Peyer's patch (tissue), 4 donors: ENCODE measurements at regions not wholly inside any gene's neighbourhood (a gene's known extent, or its start where the extent isn't known, plus 50 kb on each side); places are given as distances from the start of the nearest gene placed in this dataset.
"Not testable (repeated sequence)": the region's sequence is repeated elsewhere in the genome, so short reads cannot be mapped to it uniquely, and the experiment has no call there.

ENCODE experiments used
- DNase-seq, 3 donors: peaks; one replicate each; pipeline ENCODE4 v3.0.0-alpha.2; 2017 to 2019
- H3K27ac ChIP-seq, 4 donors: fragments of 200-600 bp; sonication (generic); one replicate each; pipeline ENCODE4 v1.5.1; 2016 to 2019
- H3K27me3 ChIP-seq, 2 donors: fragments of 200-600 bp; sonication (generic); one replicate each; pipeline ENCODE4 v1.5.1; 2019
- H3K36me3 ChIP-seq, 3 donors: fragments of 200-600 bp; sonication (generic); one replicate each; pipeline ENCODE4 v1.5.1; 2016 to 2019
- H3K4me1 ChIP-seq, 4 donors: fragments of 200-600 bp; sonication (generic); one replicate each; pipeline ENCODE4 v1.5.1; 2016 to 2019
- H3K4me3 ChIP-seq, 4 donors: fragments of 200-600 bp; sonication (generic); 1 replicate in 3 of 4; 2 replicates in 1 of 4; pipeline ENCODE4 v1.5.1; 2016 to 2019; ENCODE audit warnings: mild to moderate bottlenecking in 1 of 4
- H3K9me3 ChIP-seq, 4 donors: fragments of 200-600 bp; sonication (generic); one replicate each; pipeline ENCODE4 v1.5.1; 2016 to 2019; ENCODE audit warnings: mild to moderate bottlenecking in 1 of 4
- POLR2A ChIP-seq, 2 donors: fragments of 450-650 bp; IDR thresholded peaks; one replicate each; pipeline ENCODE4 v1.5.1; 2017; ENCODE audit warnings: antibody characterized with exemption in 2 of 2, mild to moderate bottlenecking in 2 of 2, moderate library complexity in 2 of 2
- TF ChIP-seq, protein P1 (sequence below), 6 experiments: fragments of 450-650 bp in 4 of 6; fragments of 200-600 bp in 2 of 6; sonication (generic) in 1 of 6; IDR thresholded peaks; one replicate each; pipeline ENCODE4 v1.5.1; 2017 to 2019; ENCODE audit warnings: antibody characterized with exemption in 6 of 6, mild to moderate bottlenecking in 3 of 6, moderate library complexity in 1 of 6

DNA sequence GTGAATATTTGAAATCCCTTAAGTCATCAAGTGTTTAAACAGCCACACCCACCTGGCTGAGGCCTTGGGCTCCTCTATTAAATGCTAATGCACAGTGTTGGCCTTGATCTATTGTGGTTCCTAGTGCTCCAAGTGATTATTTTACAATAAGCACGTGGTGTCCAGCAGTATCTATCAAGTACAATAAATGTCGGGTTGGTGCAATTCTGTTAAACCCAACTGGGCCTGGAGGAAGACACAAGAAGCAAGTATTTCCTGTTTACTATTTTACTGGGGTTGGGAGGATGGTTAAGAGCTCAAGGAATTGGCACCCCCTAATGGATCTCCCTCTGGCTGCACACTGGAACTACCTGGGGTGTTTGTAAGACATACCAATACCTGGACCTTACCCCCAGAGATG is 72.1 kb upstream of the HNF1B start:
- Histone ChIP-seq H3K4me1 (peaks cover 0 to 14% (median 0%) of the 10 kb centered on the region in 4 donors), H3K9me3 (no peaks in the 10 kb centered on the region), H3K36me3 (no peaks in the 10 kb centered on the region), H3K4me3 (no peak overlapping the region), H3K27me3 (no peaks in the 10 kb centered on the region), H3K27ac (no peak overlapping the region)
- no peak for DNase-seq
- TF ChIP-seq POLR2A (IDR thresholded peaks at IDR 0.05) = no peak
- TF ChIP-seq, protein P1, sequence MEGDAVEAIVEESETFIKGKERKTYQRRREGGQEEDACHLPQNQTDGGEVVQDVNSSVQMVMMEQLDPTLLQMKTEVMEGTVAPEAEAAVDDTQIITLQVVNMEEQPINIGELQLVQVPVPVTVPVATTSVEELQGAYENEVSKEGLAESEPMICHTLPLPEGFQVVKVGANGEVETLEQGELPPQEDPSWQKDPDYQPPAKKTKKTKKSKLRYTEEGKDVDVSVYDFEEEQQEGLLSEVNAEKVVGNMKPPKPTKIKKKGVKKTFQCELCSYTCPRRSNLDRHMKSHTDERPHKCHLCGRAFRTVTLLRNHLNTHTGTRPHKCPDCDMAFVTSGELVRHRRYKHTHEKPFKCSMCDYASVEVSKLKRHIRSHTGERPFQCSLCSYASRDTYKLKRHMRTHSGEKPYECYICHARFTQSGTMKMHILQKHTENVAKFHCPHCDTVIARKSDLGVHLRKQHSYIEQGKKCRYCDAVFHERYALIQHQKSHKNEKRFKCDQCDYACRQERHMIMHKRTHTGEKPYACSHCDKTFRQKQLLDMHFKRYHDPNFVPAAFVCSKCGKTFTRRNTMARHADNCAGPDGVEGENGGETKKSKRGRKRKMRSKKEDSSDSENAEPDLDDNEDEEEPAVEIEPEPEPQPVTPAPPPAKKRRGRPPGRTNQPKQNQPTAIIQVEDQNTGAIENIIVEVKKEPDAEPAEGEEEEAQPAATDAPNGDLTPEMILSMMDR (IDR thresholded peaks at IDR 0.05) = peak in 1 of 6 experiments; percentile 22

DNA sequence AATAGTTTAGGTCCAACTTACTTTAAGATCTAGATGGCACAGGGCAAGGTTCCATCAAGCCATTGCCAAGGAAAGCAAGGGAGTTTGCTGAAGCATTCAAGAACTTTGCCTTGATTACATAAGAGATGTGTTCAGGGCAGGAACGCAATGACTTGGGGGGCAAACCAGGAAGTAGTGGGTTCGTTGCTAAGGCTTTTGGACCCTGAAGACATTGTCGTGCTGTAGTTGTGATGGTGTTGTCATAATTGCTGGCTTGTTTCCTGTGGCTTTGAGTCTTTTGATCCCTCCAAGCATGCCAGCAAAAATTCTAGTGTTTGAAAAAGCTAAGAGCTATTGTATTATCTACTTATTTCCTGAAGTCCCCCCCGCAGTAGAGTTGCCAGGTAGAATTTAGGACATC is 70.7 kb upstream of the HNF1B start:
- TF ChIP-seq POLR2A (IDR thresholded peaks at IDR 0.05) = no peak
- TF ChIP-seq, protein P1 (IDR thresholded peaks at IDR 0.05) = no peak
- Histone ChIP-seq H3K4me1 (peaks cover 0 to 14% (median 0%) of the 10 kb centered on the region in 4 donors), H3K27me3 (no peaks in the 10 kb centered on the region), H3K27ac (no peak overlapping the region), H3K4me3 (no peak overlapping the region), H3K9me3 (no peaks in the 10 kb centered on the region), H3K36me3 (no peaks in the 10 kb centered on the region)
- DNase-seq = no peak

DNA sequence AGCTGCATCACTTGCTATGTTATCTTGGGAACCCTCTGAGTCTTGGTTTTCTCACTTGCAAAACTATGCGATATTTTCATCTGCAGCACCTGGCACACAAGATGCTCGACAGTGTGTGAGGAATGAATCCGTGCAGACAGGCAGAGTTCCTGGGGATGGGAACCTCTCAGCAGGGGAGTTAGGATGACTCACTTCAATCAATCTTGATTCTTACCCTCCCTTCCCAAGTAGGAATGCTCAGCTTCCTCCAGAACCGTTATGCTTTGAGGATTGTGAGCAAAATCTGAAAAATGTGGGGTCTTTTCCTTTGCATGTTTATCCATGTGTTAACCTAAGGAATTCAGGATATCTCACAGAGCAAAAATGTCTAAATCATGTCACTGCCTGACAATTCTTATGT is 68.9 kb upstream of the HNF1B start:
- Histone ChIP-seq H3K27ac (no peak overlapping the region), H3K4me1 (peaks cover 0 to 14% (median 0%) of the 10 kb centered on the region in 4 donors), H3K4me3 (no peak overlapping the region), H3K36me3 (no peaks in the 10 kb centered on the region), H3K9me3 (no peaks in the 10 kb centered on the region), H3K27me3 (no peaks in the 10 kb centered on the region)
- DNase-seq = no peak
- TF ChIP-seq, protein P1 (IDR thresholded peaks at IDR 0.05) = no peak
- TF ChIP-seq POLR2A (IDR thresholded peaks at IDR 0.05) = no peak

DNA sequence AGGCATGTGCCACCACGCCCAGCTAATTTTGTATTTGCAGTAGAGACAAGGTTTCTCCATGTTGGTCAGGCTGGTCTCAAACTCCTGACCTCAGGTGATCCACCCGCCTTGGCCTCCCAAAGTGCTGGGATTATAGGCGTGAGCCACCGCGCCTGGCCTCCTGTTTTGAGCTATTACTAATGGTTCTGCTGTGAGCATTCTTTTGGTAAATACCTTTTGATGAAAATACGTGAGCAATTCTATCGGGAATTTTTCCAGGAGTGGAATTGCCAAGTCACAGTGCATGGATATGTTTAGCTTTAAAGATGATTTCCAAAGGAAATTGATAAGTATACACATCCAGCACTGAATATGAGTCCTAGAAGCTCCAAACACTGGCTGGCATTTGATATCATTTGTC is 64.0 kb upstream of the HNF1B start:
- H3K4me3 ChIP-seq, H3K9me3 ChIP-seq, H3K27me3 ChIP-seq, DNase-seq, H3K36me3 ChIP-seq, H3K27ac ChIP-seq, H3K4me1 ChIP-seq: not testable (repeated sequence)

DNA sequence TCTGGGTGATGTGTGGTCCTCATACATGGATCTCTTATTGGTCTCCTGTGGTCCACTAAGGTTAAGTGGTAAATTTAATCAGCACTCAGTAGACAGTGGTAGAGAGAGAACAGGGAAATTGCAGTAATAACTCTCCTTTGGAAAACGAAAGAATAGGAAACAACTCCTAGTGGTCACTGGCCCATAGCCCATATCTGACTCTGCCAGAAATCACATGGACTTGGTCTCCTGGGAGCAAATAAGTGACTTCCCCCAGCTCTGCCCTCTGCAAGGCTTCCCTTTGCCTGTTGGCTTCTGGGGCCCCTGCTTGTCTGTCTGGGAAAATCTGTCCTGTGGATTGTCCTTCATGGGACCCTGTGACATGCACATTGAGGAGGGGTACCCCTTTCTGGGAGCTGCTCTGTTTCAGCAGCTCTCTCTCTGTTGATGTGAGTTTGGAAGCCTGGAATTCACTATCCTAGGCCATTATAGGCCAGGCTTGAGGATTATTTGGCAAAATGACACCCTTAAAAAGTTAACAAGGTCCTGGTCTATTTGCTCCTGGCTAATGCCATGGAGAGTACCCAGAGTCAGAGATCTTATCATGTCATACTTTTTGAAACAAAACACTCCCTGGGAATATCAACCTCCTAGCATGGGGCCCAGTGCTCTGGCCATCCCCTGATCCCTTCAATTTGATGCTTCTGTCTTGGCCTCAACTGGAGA is 58.0 kb upstream of the HNF1B start:
- Histone ChIP-seq H3K9me3 (no peaks in the 10 kb centered on the region), H3K27ac (no peak overlapping the region), H3K4me3 (no peak overlapping the region), H3K36me3 (no peaks in the 10 kb centered on the region), H3K27me3 (no peaks in the 10 kb centered on the region), H3K4me1 (no peaks in the 10 kb centered on the region)
- no peak for TF ChIP-seq POLR2A (IDR thresholded peaks at IDR 0.05)
- TF ChIP-seq, protein P1 (IDR thresholded peaks at IDR 0.05) = no peak
- DNase-seq = no peak

DNA sequence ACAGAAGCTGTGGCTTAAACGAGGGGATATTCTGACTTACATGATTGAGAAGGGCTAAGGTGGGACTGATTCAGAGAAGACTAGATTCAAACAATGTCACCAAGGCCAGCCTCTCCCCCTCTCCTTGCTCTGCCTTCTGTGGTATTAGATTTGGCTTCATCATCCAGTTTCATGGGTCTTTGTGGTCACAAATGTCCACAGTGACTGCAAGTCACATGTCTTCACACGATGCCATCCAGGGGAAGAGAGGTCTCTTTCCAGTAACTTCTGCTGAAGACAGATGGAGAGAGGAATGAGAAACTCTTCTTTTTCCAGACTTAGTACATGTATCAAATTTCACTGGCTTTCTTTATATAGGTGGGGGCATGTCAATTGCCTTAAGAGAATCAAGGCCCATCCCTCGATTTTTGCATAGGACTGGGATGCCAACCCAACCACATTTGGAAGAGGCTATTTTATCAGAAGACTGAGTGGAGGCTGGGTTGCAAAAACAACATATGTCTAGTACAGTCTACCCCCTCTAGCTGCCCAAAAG is 57.3 kb upstream of the HNF1B start:
- no peak for DNase-seq
- no peak overlapping the region for H3K27ac ChIP-seq
- no peaks in the 10 kb centered on the region for H3K4me1 ChIP-seq
- H3K4me3 ChIP-seq = no peak overlapping the region
- no peaks in the 10 kb centered on the region for H3K36me3 ChIP-seq
- no peaks in the 10 kb centered on the region for H3K27me3 ChIP-seq
- H3K9me3 ChIP-seq = no peaks in the 10 kb centered on the region
- TF ChIP-seq, protein P1 (IDR thresholded peaks at IDR 0.05) = no peak
- no peak for TF ChIP-seq POLR2A (IDR thresholded peaks at IDR 0.05)
